HG02623 (cell line): ENCODE measurements at regions not wholly inside any gene's neighbourhood (a gene's known extent, or its start where the extent isn't known, plus 50 kb on each side); places are given as distances from the start of the nearest gene placed in this dataset.

Experiments
- ATAC-seq: cut with Tn5 transposase; IDR thresholded peaks from one replicate; pipeline ENCODE4 v1.9.1; 2021; ENCODE audit warnings: moderate library complexity; ENCODE audit not compliant: unreplicated experiment

DNA sequence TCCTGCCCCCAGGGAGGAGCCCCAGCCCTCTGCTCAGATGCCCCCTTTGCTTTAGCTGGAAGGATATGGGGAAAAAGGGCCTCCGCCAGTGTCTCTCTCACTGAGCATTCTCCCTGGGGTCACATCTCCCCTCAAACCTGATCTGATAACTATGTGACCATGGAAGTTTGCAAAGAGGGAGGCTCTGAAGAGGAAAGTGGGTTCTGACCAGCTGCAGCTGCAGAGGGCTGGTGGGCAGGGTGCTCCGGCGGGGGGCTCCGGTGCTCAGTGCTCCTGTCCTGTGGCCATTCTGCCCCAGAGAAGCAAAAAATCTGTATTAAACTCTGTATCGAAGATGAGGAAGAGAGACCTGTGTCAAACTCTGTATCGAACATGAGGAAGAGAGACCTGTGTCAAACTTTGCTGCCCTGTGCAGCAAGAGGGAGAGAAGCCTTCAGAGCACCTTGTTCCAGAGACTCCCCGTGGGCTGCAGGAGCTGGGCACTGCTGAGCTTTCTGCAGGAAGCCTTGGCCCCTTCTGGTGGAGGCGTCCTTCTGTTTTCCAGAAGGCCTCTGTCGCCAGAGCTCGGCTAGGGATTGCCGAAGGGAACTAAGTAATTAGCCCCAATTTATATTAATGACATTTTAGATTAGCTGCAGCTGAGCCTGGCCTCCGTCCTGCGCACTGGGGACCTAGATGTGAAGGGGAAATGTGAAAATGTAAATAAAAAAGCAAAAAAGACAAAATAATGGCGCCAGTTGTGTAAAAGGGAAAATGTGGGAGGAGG lies 186.2 kb upstream of the C1orf174 start:
- ATAC-seq, result no peak

DNA sequence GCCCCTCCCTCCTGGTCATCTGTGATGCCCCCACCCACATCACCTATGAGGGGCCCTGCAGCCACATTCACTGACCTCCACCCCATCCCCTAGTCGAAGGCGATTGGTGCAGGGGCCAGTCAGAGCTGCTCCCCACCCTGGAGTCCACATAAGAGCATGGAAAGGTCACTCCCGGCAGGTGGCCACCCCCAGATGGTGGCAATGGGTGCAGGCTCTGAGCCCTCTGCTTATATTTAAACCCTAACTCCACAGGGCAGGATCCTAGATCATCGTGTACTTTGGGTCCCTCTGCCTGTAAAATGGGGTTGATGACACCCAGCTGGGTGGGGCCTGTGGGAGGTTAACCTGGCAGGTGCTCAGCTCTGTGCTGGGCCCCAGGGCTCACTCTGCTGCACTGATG lies 186.8 kb upstream of the C1orf174 start:
- no peak for ATAC-seq

DNA sequence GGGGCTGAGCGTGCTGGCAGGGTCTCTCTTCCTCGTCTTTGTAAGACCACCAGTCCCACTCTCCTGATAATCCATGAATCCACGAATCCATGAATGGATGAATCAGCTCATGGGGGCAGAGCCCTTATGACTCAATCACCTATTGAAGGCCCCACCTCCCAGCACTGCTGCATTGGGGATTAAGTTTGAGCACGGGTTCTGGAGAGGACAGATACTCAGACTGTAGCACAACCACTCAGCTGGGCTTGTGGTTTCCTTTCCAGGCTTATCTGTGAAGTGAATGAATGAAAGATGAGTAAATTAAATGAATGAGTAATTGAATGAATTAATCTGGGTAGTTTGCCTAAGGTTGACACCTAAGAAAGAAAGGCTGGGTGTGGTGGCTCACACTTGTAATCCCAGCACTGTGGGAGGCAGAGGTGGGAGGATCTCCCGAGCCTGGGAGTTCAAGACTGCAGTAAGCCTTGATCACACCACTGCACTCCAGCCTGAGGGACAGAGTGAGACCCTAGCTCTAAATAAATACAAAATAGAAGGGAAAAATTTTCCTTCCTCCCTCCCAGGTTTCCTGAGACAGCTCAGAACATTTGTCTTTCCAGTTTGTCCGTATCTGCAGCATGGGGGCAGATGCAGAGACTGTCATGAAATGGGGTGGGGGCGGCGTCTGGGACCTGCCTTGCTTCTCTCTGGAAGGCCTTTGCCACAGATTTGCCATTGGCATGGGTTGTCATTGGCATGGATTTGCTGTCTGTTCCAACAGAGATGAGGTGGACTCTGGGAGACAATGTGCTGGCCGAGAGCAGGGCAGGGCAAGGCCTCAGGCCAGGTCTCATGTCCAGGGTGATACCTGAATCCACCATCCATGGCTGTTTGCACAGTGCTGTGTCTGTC lies 187.7 kb upstream of the C1orf174 start:
- no peak for ATAC-seq

DNA sequence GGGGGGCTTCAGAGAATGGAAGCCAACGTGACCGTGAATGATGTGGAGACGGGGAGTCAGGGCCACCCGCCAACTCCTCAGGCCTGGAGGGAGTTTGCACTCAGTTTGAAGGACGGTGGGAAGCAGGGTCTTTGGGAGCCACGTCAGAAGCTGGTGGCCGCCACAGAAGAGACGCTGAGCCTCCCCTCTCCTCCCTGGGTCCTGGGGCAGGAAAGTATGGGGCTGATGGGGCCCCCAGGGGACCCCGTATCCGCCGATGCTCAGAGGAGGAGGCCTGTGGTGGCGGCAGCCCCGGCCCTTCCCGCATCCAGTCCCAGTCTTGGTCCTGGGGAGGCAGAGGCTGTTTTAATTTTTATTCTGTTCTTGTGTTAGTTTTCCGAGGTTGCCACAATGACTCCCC lies 188.6 kb upstream of the C1orf174 start:
- ATAC-seq, result no peak

DNA sequence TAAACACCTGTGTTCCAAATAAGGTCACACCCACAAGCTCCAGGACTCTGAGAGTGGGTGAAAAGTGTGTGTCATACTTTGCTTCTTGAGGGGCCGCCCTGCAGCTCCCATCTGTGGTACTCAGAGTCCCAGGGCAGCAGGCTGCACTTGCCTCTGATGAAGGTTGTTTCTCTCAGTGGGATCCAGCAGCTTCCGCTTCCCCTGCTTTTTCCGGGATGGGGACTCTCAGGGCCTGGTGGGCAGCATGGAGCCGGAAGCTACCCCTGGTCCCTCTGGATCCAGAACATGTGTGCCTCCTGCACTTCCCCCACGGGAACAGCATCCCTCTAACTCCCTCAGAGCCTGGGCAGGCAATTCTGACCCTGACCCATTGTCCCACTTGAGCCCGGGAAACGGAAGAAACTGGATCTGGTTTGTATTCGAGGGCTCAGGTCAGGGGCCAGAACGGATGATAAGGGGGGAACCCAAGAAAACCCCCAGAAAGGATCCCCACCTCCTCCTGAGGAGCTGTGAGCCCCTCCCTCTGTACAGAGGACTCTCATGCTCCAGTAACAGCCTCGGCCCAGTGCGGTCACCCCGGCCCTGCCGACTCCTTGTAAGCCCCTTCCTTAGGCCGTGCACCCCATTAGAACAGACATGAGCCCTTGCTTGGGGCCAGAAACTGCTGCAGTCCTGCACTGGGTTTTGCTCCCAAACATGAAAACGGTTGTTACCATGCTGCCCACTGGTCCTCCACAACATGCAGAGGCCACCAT lies 189.5 kb upstream of the C1orf174 start:
- no peak for ATAC-seq

DNA sequence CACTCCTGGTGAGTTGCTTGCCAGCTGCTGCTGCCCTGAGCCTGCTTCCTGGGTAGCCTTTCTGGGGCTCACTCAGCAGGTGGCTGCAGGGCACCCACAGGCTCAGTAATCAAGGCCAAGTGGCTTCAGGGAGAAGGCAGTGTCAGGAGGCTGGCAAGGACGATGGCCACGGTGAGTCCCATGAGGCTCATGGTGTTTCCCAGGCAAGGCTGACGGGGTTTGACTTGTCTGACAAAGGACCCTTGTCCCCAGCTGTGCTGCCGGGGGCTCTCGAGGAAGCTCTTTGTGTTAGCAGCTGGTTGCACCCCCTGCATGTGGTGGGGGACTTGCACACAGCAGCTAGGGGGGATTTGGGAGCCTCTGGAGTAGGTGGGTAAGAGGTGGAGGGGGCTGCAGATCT lies 190.5 kb upstream of the C1orf174 start:
- ATAC-seq, result no peak

DNA sequence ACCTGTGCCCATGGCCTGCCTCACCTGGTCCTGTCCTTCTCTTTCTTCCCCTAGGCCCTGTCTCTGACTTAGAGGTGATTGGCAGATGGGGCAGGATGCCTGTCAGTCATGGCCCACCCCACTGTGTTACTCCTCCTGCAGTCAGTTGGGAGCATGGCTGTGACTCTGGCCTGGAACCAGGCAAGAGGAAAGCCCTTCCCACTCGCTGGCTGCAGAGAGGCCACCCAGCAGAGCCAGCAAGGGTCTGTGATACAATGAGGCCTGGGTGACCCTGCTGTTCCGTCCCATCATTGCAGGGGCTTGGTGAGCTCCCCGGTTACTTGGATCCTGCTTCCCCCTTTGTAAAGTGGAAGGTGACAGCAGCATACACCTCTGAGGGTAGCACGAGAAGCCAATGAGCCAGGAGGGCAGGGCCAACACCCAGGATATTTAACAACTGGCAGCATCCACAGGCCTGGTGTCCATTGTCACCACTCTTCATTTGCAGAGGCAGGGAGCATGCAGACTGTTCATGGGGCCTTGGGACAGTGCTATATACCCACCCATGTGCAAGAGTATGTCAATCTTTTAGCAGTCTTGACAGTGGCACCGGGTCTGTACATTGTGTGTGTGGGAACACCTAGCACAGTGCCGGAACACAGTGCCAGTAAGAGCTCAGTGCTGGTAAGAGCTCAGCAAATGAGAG lies 191.0 kb upstream of the C1orf174 start:
- no peak for ATAC-seq

DNA sequence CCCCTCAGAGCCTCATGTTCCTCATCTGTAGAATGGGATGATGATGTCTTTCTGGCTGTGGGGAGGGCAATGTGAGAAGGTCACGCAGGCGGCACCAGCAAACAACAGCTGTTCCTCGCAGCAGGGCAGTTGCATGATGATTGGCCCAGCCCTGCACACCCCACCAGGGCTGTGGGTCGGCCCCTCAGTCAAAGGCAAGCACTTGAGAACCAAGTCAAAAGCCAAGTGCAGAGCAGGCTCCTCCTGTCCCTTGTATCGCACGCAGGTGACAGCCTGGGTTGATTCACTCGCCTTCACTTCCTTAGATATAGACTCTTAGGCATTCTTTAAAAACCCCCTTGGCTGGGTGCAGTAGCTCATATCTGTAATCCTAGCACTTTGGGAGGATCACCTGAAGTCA lies 191.9 kb upstream of the C1orf174 start:
- no peak for ATAC-seq

DNA sequence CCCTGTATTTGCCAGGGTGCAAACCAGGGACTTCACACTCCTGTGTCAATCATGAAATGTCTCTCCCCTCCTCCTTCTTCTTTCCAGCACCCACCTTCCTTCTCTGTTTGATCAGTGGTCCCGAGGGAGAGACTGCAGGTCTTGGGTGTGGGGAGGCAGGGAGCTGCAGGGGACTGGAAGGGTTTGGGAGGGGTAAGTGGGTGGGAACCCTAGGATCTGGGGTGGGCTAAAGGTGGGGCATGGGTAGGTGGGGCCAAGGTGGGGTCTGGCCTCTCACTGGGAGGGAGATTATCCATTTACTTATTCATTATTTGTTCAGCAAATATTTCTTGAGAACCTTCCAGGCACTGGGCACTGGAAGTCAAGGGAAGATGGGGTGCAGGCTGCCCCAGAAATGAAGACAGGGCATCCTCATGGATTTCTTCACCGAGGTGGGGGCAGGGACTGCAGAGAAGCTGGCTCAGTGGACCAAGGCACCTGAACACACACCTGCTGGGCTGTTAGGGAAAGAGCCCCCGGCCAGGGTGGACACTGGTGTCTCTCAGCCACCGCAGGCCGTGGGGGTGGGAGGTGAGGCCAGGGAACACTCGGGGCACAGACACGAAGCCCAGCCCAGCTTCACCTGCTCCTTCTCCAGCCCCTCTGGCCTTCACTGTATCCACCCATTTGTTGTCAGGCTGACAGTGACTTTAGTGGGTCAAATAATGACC lies 193.9 kb upstream of the C1orf174 start:
- no peak for ATAC-seq

DNA sequence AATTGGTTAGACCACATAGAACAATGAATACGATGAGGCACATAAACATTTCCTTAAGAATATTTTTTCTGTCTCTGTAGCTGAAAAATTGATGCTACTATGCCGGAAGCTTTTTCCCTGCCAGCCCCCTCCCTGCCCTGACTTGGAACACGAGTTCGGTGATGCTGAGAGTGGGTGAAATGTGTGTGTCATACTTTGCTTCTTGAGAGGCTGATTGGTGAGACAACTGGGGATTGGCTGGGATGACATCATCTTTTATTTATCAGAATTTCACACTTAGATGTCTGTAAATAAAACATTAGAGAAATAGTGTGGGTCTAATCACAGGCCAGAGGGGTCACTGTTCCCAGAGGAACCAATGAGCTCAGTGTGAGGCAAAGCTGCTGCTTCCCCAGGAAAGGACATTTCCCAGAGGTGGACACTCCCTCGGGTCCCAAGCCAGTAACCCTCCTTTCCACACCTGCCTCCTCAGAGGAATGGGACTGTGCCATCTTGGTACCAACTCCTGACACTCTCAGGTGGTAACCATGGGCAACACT lies 195.4 kb upstream of the C1orf174 start:
- no peak for ATAC-seq

DNA sequence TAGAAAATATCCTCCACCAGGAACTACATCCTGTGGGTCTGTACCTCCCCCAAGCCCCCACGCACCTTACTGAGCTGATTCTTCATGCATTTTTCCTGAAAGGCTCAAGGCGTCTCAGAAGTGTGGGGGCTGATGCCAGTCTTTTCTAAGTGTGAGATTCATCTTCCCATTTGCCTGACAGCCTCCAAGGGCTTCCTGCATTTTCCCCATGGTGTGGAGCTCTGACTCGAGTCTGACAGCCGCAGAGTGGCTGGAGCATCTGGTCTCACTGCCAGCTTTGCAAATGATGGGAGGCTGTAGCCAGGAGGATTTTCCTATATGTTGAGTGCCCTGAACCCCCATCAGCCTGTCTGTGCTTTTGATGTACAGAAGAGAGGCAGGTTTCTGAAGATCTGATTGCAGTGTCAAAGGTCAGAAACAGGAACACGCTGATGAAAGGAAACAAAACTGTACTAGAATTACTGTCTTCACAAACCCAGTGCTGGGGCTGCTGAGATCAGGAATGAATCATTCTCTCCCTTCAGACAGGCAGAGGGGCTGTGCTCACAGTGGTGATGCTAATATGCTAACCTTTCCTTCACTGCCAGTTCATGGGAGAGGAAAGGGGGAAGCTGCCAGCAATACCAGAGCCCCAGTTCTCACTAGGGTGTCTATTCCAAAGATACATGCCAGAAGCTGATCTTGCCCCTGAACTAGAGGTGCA lies 201.5 kb upstream of the C1orf174 start:
- no peak for ATAC-seq

DNA sequence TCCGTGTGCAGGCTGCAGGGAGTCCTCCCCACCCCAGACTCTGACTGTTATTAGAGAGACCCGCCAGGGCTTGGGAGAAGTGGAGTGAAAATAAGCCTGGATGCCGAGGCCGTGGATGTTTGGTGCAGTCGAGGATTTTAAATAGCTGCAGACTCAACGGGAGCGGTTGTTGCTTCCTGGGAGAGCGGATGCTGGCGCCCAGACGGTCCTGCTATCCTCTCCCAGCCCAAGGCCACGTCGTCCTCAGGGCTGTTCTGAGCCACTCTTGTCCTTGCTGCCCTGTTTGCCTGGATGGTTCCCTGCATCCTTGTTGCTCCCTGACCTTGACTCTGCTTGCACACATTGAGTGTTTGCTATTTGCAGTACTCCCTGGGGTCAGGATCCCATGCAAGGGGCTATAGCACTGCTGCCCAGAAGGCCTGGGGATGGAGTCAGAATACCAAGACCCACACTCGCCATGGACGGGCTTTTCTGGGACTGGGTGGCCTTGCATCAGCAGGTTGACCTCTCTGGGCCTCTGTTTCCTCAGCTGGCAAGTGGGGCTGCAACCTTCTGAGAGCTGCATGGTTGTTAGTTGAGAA lies 205.3 kb upstream of the C1orf174 start:
- no peak for ATAC-seq

DNA sequence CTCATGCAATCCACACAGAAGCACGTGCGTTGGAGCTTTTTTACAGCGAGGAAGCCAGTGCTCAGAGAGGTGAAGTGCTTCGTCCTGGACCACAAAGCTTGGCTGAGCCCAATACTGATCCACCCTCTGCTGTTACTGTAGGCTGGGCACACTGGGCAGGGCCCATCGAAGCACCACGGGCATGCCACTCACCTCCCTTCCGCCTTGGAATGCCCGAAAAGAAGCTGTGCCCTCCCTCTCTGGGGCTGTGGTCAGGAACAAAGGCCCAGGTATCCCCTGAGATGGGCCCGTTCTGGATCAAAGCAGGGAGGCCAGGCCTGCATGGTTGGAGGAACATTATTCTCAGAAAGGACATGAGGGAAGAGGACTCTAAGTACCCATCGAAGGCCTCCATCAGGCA lies 206.7 kb upstream of the C1orf174 start:
- no peak for ATAC-seq

DNA sequence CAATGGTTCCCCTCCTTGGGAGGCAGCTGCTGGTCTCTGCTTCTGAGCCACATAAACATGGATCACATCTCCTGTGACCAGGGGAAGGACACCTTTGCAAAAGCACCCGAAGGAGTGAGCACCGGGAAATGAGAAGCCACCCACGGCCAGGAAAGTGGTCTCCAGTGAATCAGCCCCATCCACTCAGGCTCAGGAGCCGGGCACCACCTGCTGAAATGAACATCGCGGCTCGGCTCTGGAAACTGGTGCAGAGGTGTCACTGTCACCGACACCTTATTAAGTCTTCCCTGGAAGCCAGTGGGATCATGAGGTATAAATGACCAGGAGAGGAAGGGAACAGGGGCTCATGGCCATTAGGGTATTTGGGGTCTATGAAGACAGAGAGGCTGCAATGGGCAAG lies 207.2 kb upstream of the C1orf174 start:
- ATAC-seq, result no peak

DNA sequence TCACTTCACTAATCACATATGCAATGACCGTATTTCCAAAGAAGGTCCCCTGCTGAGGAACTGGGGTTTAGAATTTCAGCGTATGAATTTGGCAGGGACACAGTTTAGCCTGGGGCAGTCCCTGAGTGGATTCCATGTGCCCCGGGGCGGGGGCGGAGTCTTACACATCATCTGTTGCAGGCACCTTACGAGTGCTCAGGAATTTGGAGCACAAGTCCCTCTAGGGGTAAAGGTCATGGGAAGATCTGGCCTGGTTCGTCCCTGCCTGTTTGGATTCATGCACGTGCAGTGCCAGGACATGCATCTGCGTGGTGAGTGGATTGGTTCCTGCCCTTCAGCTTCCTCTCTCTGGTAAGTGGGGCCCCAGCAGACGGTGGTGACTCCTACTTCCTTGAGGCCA lies 208.3 kb upstream of the C1orf174 start:
- ATAC-seq, result no peak

DNA sequence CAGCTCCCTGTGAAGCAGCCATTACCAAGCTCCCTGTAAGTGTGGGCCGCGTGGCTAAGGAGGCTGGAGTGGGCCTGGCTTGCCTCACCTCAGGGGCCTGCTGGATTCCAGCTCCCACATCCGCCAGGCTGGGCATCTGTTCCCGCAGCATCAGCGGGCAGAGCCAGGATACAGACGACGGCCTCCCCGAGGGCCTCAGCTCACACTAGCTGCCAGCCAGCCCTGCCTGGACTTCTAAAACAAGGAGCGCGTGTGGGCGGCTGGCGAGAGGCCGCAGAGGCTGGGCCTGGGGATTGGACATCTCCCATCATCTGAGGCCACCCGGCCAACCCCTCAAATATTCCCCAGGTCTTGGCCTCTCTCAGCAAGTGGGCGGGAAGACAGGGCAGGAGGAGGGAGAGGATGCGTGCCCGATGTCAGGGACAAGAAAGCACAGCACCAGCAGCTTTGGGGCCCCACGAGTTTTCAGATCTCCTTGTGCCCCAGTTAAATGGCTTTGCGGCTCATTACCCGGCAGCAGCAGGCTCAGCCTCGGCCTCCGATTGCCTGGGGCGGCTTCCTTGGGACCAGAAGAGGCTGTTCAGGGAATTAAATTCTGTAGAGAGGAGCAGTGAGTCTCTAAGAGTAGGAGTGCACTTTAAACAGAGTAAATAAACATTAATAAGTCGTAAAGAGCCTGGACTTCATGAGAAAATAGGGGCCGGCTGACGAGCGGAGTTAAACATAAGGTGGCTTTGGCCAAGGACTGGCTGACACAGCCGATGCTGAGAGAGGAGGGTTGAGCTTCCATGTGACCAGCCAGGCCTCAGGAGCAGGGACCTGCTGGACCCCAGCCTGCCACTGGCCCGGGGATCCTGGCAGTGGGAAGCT lies 208.9 kb upstream of the C1orf174 start:
- ATAC-seq, result no peak

DNA sequence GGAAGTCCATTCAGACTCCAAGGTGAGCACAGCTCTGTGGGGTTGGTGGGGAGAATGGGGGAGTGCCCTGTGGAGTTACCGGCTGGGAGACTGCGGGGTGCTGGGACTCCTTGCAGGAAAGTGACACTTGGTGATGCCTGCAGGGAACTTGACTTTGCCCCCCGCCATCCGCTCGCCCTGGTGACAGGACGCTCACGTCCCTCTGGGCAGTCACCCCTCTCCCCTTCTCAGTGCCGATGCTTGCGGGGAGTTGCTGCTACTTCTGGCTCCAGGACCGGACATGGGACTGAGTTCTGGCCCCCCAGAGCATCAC lies 209.5 kb upstream of the C1orf174 start:
- ATAC-seq, result no peak

DNA sequence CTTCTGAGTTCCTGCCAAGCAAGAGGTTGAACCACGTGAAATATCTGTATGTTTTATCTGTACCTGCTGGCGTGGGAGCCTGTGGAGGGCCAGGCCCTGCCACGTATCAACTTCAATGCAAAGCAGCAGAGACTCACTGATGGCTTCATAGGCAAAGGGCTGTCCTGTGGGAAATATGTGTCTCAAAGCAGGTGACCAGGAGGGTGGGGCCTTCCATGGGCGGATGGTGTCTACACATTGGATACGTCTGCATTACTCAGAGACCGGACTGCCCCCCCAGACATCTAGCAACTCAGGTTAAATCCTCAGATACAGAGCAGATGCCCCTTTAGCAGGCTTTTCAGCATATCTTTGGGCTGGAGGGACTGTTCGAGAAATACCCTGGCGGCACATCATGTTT lies 210.8 kb upstream of the C1orf174 start:
- no peak for ATAC-seq
